ENCODE measurements at regions not wholly inside any gene's neighbourhood (a gene's known extent, or its start where the extent isn't known, plus 50 kb on each side); places are given as distances from the start of the nearest gene placed in this dataset.

- Histone ChIP-seq H4K20me1 (ENCODE audit: insufficient read depth, low read length) (no peaks in the 10 kb centered on the region), H3K79me2 (ENCODE audit: insufficient read depth, low read length) (no peaks in the 10 kb centered on the region), H3K9me2 (ENCODE audit: low read depth, low read length) (no peaks in the 10 kb centered on the region), H3K27ac (ENCODE audit: low read depth, low read length, poor library complexity, severe bottlenecking) (no peak overlapping the region), H3K4me1 (ENCODE audit: insufficient read depth, low read length, severe bottlenecking) (no peaks in the 10 kb centered on the region), H3K4me3 (ENCODE audit: low read depth, low read length, poor library complexity, severe bottlenecking) (no peak overlapping the region), H2AFZ (ENCODE audit: low read length) (no peak overlapping the region), H3K4me2 (ENCODE audit: low read length) (no peak overlapping the region), H3K27me3 (ENCODE audit: insufficient read depth, low read length) (no peaks in the 10 kb centered on the region), H3K9ac (ENCODE audit: low read length) (no peak overlapping the region), H3F3A (ENCODE audit: insufficient read depth, low read length) (no peaks in the 10 kb centered on the region), H3K9me3 (ENCODE audit: low read length) (no peaks in the 10 kb centered on the region), H3K36me3 (ENCODE audit: insufficient read depth, low read length) (no peaks in the 10 kb centered on the region)
- TF ChIP-seq EZH2 (IDR thresholded peaks at IDR 0.05; ENCODE audit: borderline replicate concordance, low read length) (no peak), CTCF (IDR thresholded peaks at IDR 0.05; ENCODE audit: low read length) (no peak)
Observed at GRCh38 chr2:196399096-196399495, 227.7 kb upstream of the STK17B start.

GRCh38 chr2:196399722-196400691 is 228.6 kb upstream of the STK17B start:
- Histone ChIP-seq H3K4me1 (ENCODE audit: insufficient read depth, low read length, severe bottlenecking) (no peaks in the 10 kb centered on the region), H3K27ac (ENCODE audit: low read depth, low read length, poor library complexity, severe bottlenecking) (no peak overlapping the region), H4K20me1 (ENCODE audit: insufficient read depth, low read length) (no peaks in the 10 kb centered on the region), H3K9me3 (ENCODE audit: low read length) (no peaks in the 10 kb centered on the region), H3K9ac (ENCODE audit: low read length) (no peak overlapping the region), H3K4me3 (ENCODE audit: low read depth, low read length, poor library complexity, severe bottlenecking) (no peak overlapping the region), H3K79me2 (ENCODE audit: insufficient read depth, low read length) (no peaks in the 10 kb centered on the region), H3K9me2 (ENCODE audit: low read depth, low read length) (no peaks in the 10 kb centered on the region), H3K4me2 (ENCODE audit: low read length) (no peak overlapping the region), H3F3A (ENCODE audit: insufficient read depth, low read length) (no peaks in the 10 kb centered on the region), H3K27me3 (ENCODE audit: insufficient read depth, low read length) (no peaks in the 10 kb centered on the region), H2AFZ (ENCODE audit: low read length) (no peak overlapping the region), H3K36me3 (ENCODE audit: insufficient read depth, low read length) (no peaks in the 10 kb centered on the region)
- no peak for TF ChIP-seq EZH2 (IDR thresholded peaks at IDR 0.05; ENCODE audit: borderline replicate concordance, low read length)
- no peak for TF ChIP-seq CTCF (IDR thresholded peaks at IDR 0.05; ENCODE audit: low read length)

GRCh38 chr2:196403471-196403870 is 232.1 kb upstream of the STK17B start:
- Histone ChIP-seq H3K9ac (ENCODE audit: low read length) (no peak overlapping the region), H3K9me3 (ENCODE audit: low read length) (no peaks in the 10 kb centered on the region), H3K27me3 (ENCODE audit: insufficient read depth, low read length) (no peaks in the 10 kb centered on the region), H4K20me1 (ENCODE audit: insufficient read depth, low read length) (no peaks in the 10 kb centered on the region), H3K4me3 (ENCODE audit: low read depth, low read length, poor library complexity, severe bottlenecking) (no peak overlapping the region), H3K9me2 (ENCODE audit: low read depth, low read length) (no peaks in the 10 kb centered on the region), H2AFZ (ENCODE audit: low read length) (no peak overlapping the region), H3K36me3 (ENCODE audit: insufficient read depth, low read length) (no peaks in the 10 kb centered on the region), H3F3A (ENCODE audit: insufficient read depth, low read length) (no peaks in the 10 kb centered on the region), H3K79me2 (ENCODE audit: insufficient read depth, low read length) (no peaks in the 10 kb centered on the region), H3K4me2 (ENCODE audit: low read length) (no peak overlapping the region), H3K4me1 (ENCODE audit: insufficient read depth, low read length, severe bottlenecking) (no peaks in the 10 kb centered on the region), H3K27ac (ENCODE audit: low read depth, low read length, poor library complexity, severe bottlenecking) (no peak overlapping the region)
- TF ChIP-seq EZH2 (IDR thresholded peaks at IDR 0.05; ENCODE audit: borderline replicate concordance, low read length): no peak
- TF ChIP-seq CTCF (IDR thresholded peaks at IDR 0.05; ENCODE audit: low read length): no peak

Measured in OCI-LY1 (cell line).